Caco-2 (cell line): ENCODE measurements at regions not wholly inside any gene's neighbourhood (a gene's known extent, or its start where the extent isn't known, plus 50 kb on each side); places are given as distances from the start of the nearest gene placed in this dataset.
"Not testable (repeated sequence)": the region's sequence is repeated elsewhere in the genome, so short reads cannot be mapped to it uniquely, and the experiment has no call there.

Experiments
- BruUV-seq: library from RNA; stranded (reverse); fragments of 400-500 nt; replicated peaks from 2 replicates; lab custom pipeline; 2021; lab: Mats Ljungman, UMichigan
- CTCF ChIA-PET: fragments of 300-600 bp; sonication (Branson Sonifier 250); formaldehyde crosslinking; loops from one replicate; lab custom pipeline; 2022; ENCODE audit warnings: antibody characterized with exemption; lab: Charles Lee
- POLR2A ChIA-PET: fragments of 300-600 bp; sonication (Branson Sonifier 250); formaldehyde crosslinking; loops from one replicate; lab custom pipeline; 2022; ENCODE audit warnings: antibody characterized with exemption; lab: Charles Lee
- DNase-seq, 2 experiments: peaks; one replicate each; pipeline versions ENCODE4 v3.0.0 to v3.0.0-alpha.2; 2020 to 2022
- H3K27me3 ChIP-seq: replicated peaks from 2 replicates; pipeline ENCODE4 v1.6.0; 2011; ENCODE audit warnings: low read length; ENCODE audit not compliant: control insufficient read depth, insufficient read depth
- H3K36me3 ChIP-seq: 2 replicates; pipeline ENCODE4 v1.5.1; 2011; ENCODE audit warnings: low read length; ENCODE audit not compliant: control insufficient read depth, insufficient read depth
- H3K4me1 ChIP-seq: fragments of 250-450 bp; sonication (Bioruptor Pico); 2 replicates; pipeline ENCODE4 v1.5.1; 2020; ENCODE audit warnings: mild to moderate bottlenecking
- H3K4me3 ChIP-seq: 2 replicates; pipeline ENCODE4 v1.5.1; 2011; ENCODE audit warnings: low read depth, mild to moderate bottlenecking, control low read depth, low read length
- H3K9me3 ChIP-seq: fragments of 250-450 bp; sonication (Bioruptor Pico); 2 replicates; pipeline ENCODE4 v1.5.1; 2020; ENCODE audit warnings: mild to moderate bottlenecking, moderate library complexity
- H3K27ac Mint-ChIP-seq: one replicate; pipeline ENCODE4 v1.8.0; 2022; ENCODE audit warnings: mixed read lengths; ENCODE audit not compliant: unreplicated experiment
- H3K27me3 Mint-ChIP-seq: one replicate; pipeline ENCODE4 v1.8.0; 2022; ENCODE audit warnings: mixed read lengths; ENCODE audit not compliant: insufficient read depth, unreplicated experiment
- H3K36me3 Mint-ChIP-seq: one replicate; pipeline ENCODE4 v1.8.0; 2022; ENCODE audit warnings: mild to moderate bottlenecking, mixed read lengths; ENCODE audit not compliant: insufficient read depth, unreplicated experiment
- H3K4me1 Mint-ChIP-seq: one replicate; pipeline ENCODE4 v1.8.0; 2022; ENCODE audit warnings: low read depth, mixed read lengths; ENCODE audit not compliant: unreplicated experiment
- H3K4me3 Mint-ChIP-seq: one replicate; pipeline ENCODE4 v1.8.0; 2022; ENCODE audit warnings: mild to moderate bottlenecking, moderate library complexity, mixed read lengths; ENCODE audit not compliant: unreplicated experiment
- H3K9me3 Mint-ChIP-seq: one replicate; pipeline ENCODE4 v1.8.0; 2022; ENCODE audit warnings: mixed read lengths; ENCODE audit not compliant: unreplicated experiment
- CTCF ChIP-seq, 2 experiments: fragments of 200-600 bp in 1 of 2; IDR thresholded peaks; 1 replicate in 1 of 2; 2 replicates in 1 of 2; pipeline versions ENCODE4 v1.5.1 to v1.8.0; 2011 to 2022; ENCODE audit warnings: antibody characterized with exemption in 1 of 2, control low read depth in 1 of 2, inconsistent platforms in 1 of 2, low read depth in 1 of 2, low read length in 1 of 2, mild to moderate bottlenecking in 1 of 2, moderate library complexity in 1 of 2; ENCODE audit not compliant: insufficient read depth in 1 of 2, severe bottlenecking in 1 of 2, unreplicated experiment in 1 of 2
- intact Hi-C: fragments of 100-400 bp; cut with micrococcal nuclease; formaldehyde crosslinking; loops from one replicate; pipeline ENCODE4 v1.10.0; 2022; ENCODE audit not compliant: unreplicated experiment

DNA sequence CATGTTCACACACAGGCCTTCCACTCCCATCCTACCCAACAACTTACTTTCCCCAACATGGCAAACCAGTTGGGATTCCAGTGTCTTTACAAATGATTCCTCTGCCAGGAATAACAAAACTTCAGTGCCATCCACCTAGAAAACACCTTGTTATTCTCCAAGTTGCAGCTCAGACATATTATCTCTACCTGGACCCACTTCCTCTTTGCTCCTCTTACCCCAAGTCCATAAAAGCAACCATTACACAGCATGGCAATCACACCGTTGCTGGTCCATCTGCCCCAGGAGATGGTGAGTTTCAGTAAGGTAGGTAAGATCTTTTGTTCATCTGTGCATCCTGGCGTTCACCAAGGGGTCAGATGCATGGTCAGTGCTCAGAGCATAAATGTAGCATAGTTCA, 66.0 kb upstream of the CSF1 start:
- Histone ChIP-seq H3K36me3 (no peaks in the 10 kb centered on the region), H3K9me3 (no peaks in the 10 kb centered on the region), H3K27me3 (no peaks in the 10 kb centered on the region), H3K4me3 (no peak overlapping the region), H3K4me1 (no peaks in the 10 kb centered on the region)
- Mint-ChIP-seq H3K9me3 (no peaks in the 10 kb centered on the region), H3K27ac (no peak overlapping the region), H3K36me3 (no peaks in the 10 kb centered on the region), H3K27me3 (no peaks in the 10 kb centered on the region), H3K4me3 (no peak overlapping the region), H3K4me1 (no peaks in the 10 kb centered on the region)
- POLR2A ChIA-PET = no interaction called here
- TF ChIP-seq CTCF (IDR thresholded peaks at IDR 0.05; ENCODE audit: insufficient read depth in 1 of 2, low read depth in 1 of 2, low read length in 1 of 2, severe bottlenecking in 1 of 2, unreplicated experiment in 1 of 2) = no peak
- CTCF ChIA-PET = no interaction called here
- no peak for DNase-seq
- no TSS peak for BruUV-seq
- intact Hi-C loops = no loop called here

GRCh38 chr1:109840011-109840629, 70.5 kb upstream of the CSF1 start:
- Mint-ChIP-seq H3K27me3 (no peaks in the 10 kb centered on the region), H3K36me3 (no peaks in the 10 kb centered on the region), H3K9me3 (no peaks in the 10 kb centered on the region), H3K27ac (no peak overlapping the region), H3K4me1 (no peaks in the 10 kb centered on the region), H3K4me3 (no peak overlapping the region)
- no peak overlapping the region for H3K4me3 ChIP-seq
- no TSS peak for BruUV-seq
- H3K27me3 ChIP-seq = no peaks in the 10 kb centered on the region
- no peaks in the 10 kb centered on the region for H3K4me1 ChIP-seq
- no peaks in the 10 kb centered on the region for H3K9me3 ChIP-seq
- POLR2A ChIA-PET = no interaction called here
- H3K36me3 ChIP-seq = no peaks in the 10 kb centered on the region
- intact Hi-C loops = no loop called here
- CTCF ChIA-PET = no interaction called here
- DNase-seq = no peak
- TF ChIP-seq CTCF (IDR thresholded peaks at IDR 0.05; ENCODE audit: insufficient read depth in 1 of 2, low read depth in 1 of 2, low read length in 1 of 2, severe bottlenecking in 1 of 2, unreplicated experiment in 1 of 2) = no peak

- intact Hi-C loops, H3K4me3 Mint-ChIP-seq, H3K9me3 ChIP-seq, H3K4me1 ChIP-seq, BruUV-seq, H3K9me3 Mint-ChIP-seq, POLR2A ChIA-PET, CTCF ChIA-PET, H3K36me3 ChIP-seq, H3K27me3 ChIP-seq, H3K4me3 ChIP-seq, H3K4me1 Mint-ChIP-seq, H3K27ac Mint-ChIP-seq, H3K27me3 Mint-ChIP-seq, H3K36me3 Mint-ChIP-seq, DNase-seq: not testable (repeated sequence)
These were observed 71.4 kb upstream of the CSF1 start for GRCh38 chr1:109839276-109839675.
